ENCODE measurements at regions not wholly inside any gene's neighbourhood (a gene's known extent, or its start where the extent isn't known, plus 50 kb on each side); places are given as distances from the start of the nearest gene placed in this dataset.

- TF ChIP-seq CTCF (IDR thresholded peaks at IDR 0.05 in 8 of 11, conservative IDR thresholded peaks at IDR 0.05 in 3 of 11) (no peak), POLR2AphosphoS5 (IDR thresholded peaks at IDR 0.05) (no peak), POLR2A (IDR thresholded peaks at IDR 0.05) (no peak)
These were observed 140.7 kb upstream of the STXBP5 start for GRCh38 chr6:147063469-147064031.

All from spleen (tissue), 7 donors.